ENCODE measurements at regions not wholly inside any gene's neighbourhood (a gene's known extent, or its start where the extent isn't known, plus 50 kb on each side); places are given as distances from the start of the nearest gene placed in this dataset.

- Histone ChIP-seq H3K4me3 (no peak overlapping the region), H3K36me3 (no peaks in the 10 kb centered on the region), H3K4me1 (no peaks in the 10 kb centered on the region), H3K27ac (no peak overlapping the region), H3K27me3 (no peaks in the 10 kb centered on the region), H3K9me3 (no peaks in the 10 kb centered on the region)
- intact Hi-C loops (cut with DNase I), result no loop called here
- TF ChIP-seq, protein P1, sequence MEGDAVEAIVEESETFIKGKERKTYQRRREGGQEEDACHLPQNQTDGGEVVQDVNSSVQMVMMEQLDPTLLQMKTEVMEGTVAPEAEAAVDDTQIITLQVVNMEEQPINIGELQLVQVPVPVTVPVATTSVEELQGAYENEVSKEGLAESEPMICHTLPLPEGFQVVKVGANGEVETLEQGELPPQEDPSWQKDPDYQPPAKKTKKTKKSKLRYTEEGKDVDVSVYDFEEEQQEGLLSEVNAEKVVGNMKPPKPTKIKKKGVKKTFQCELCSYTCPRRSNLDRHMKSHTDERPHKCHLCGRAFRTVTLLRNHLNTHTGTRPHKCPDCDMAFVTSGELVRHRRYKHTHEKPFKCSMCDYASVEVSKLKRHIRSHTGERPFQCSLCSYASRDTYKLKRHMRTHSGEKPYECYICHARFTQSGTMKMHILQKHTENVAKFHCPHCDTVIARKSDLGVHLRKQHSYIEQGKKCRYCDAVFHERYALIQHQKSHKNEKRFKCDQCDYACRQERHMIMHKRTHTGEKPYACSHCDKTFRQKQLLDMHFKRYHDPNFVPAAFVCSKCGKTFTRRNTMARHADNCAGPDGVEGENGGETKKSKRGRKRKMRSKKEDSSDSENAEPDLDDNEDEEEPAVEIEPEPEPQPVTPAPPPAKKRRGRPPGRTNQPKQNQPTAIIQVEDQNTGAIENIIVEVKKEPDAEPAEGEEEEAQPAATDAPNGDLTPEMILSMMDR (IDR thresholded peaks at IDR 0.05), result no peak
- no peak for ATAC-seq
- FAIRE-seq, result no peak
- 57 to 76% methylated on average over 4 of the region's 4 CpGs for WGBS, 2 donors
- DNase-seq, result no peak
Measured at GRCh38 chr3:1727242-1727641, 371.4 kb upstream of the CNTN4 start.

GRCh38 chr3:1728510-1728909 is 370.2 kb upstream of the CNTN4 start:
- H3K27me3 ChIP-seq, result no peaks in the 10 kb centered on the region
- no peak overlapping the region for H3K4me3 ChIP-seq
- intact Hi-C loops (cut with DNase I), result no loop called here
- DNase-seq, result no peak
- H3K27ac ChIP-seq, result no peak overlapping the region
- TF ChIP-seq, protein P1 (IDR thresholded peaks at IDR 0.05), result no peak
- no peak for FAIRE-seq
- no peaks in the 10 kb centered on the region for H3K36me3 ChIP-seq
- ATAC-seq, result no peak
- WGBS, 2 donors, result 64 to 71% methylated on average over 5 of the region's 5 CpGs
- no peaks in the 10 kb centered on the region for H3K9me3 ChIP-seq
- H3K4me1 ChIP-seq, result no peaks in the 10 kb centered on the region

DNA sequence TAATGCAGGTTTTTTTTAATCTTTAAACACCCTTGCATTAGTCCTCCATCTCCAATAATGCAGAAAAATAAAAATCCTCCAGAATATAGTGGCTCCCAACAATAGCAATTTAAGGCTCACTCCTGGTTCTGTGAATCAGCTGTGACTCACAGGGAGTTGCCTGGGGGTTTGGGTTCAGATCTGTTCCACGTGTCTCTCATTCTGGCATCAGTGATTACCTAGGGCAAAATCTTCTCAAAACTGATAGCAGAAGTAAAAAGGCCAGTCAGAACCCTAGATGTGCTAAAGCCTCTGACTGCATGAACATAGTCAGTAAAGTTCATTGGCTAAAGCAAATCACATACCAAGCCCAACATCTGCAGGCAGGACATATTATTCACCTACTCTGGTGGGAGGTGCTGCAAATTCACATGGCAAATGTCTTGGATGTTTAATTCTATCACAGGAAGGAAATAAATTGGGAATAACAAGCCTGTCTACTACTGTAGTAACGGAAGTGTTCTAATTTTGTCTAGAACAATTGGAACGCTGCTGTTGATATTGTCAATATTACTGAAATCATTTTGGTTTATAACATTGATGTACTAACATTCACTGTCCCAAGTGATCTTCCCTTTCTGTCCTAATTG is 364.1 kb upstream of the CNTN4 start:
- Histone ChIP-seq H3K27ac (no peak overlapping the region), H3K27me3 (no peaks in the 10 kb centered on the region), H3K4me1 (no peaks in the 10 kb centered on the region), H3K4me3 (no peak overlapping the region), H3K36me3 (no peaks in the 10 kb centered on the region), H3K9me3 (no peaks in the 10 kb centered on the region)
- WGBS, 2 donors, result 60 to 70% methylated on average over 3 of the region's 3 CpGs
- FAIRE-seq (no peak), DNase-seq (no peak), ATAC-seq (no peak)
- intact Hi-C loops (cut with DNase I), result no loop called here
- TF ChIP-seq, protein P1 (IDR thresholded peaks at IDR 0.05), result no peak

GRCh38 chr3:1752205-1752604 is 346.5 kb upstream of the CNTN4 start:
- no peaks in the 10 kb centered on the region for H3K27me3 ChIP-seq
- no peak overlapping the region for H3K4me3 ChIP-seq
- H3K36me3 ChIP-seq, result no peaks in the 10 kb centered on the region
- no peaks in the 10 kb centered on the region for H3K9me3 ChIP-seq
- TF ChIP-seq, protein P1 (IDR thresholded peaks at IDR 0.05), result no peak
- DNase-seq (no peak), ATAC-seq (no peak), FAIRE-seq (no peak)
- intact Hi-C loops (cut with DNase I), result no loop called here
- no peaks in the 10 kb centered on the region for H3K4me1 ChIP-seq
- H3K27ac ChIP-seq, result no peak overlapping the region
- WGBS, 2 donors, result 48 to 62% methylated on average over 6 of the region's 6 CpGs

GRCh38 chr3:1766384-1766783 is 332.3 kb upstream of the CNTN4 start:
- no peaks in the 10 kb centered on the region for H3K4me1 ChIP-seq

More at GRCh38 chr3:1766384-1766783, 332.3 kb upstream of the CNTN4 start:
- Histone ChIP-seq H3K27me3 (no peaks in the 10 kb centered on the region), H3K4me3 (no peak overlapping the region), H3K36me3 (no peaks in the 10 kb centered on the region), H3K27ac (no peak overlapping the region), H3K9me3 (no peaks in the 10 kb centered on the region)
- DNase-seq (no peak), ATAC-seq (no peak), FAIRE-seq (no peak)
- TF ChIP-seq, protein P1 (IDR thresholded peaks at IDR 0.05), result no peak
- intact Hi-C loops (cut with DNase I), result no loop called here
- WGBS, 2 donors, result 32 to 36% methylated on average over 3 of the region's 3 CpGs
